ENCODE measurements at regions not wholly inside any gene's neighbourhood (a gene's known extent, or its start where the extent isn't known, plus 50 kb on each side); places are given as distances from the start of the nearest gene placed in this dataset.

DNA sequence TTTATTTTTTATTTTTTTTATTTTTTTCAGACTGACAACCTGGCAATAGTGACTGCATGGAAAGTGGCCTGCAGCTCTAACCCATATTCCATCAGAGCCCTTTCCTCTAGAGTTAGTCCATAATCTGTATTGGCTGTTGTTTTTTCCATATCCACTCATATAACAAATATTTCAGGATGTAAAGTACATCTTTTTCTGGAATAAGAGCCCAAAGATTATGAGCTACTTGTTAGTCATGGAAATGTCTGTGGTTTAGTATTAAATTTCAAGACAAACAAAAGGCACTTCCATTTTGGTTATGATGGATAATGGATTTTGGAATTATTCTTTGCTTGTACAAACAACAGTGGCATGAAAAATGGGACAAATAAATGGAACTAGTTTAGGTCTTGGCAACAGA is 296.0 kb upstream of the HS3ST1 start:
- TF ChIP-seq, protein P1, sequence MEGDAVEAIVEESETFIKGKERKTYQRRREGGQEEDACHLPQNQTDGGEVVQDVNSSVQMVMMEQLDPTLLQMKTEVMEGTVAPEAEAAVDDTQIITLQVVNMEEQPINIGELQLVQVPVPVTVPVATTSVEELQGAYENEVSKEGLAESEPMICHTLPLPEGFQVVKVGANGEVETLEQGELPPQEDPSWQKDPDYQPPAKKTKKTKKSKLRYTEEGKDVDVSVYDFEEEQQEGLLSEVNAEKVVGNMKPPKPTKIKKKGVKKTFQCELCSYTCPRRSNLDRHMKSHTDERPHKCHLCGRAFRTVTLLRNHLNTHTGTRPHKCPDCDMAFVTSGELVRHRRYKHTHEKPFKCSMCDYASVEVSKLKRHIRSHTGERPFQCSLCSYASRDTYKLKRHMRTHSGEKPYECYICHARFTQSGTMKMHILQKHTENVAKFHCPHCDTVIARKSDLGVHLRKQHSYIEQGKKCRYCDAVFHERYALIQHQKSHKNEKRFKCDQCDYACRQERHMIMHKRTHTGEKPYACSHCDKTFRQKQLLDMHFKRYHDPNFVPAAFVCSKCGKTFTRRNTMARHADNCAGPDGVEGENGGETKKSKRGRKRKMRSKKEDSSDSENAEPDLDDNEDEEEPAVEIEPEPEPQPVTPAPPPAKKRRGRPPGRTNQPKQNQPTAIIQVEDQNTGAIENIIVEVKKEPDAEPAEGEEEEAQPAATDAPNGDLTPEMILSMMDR (IDR thresholded peaks at IDR 0.05) = no peak
- no peak for TF ChIP-seq POLR2A (IDR thresholded peaks at IDR 0.05)

Data from heart left ventricle (tissue), 13 donors.